K562 (cell line): ENCODE measurements at regions not wholly inside any gene's neighbourhood (a gene's known extent, or its start where the extent isn't known, plus 50 kb on each side); places are given as distances from the start of the nearest gene placed in this dataset.

ENCODE experiments used
- ARHGAP35 ChIP-seq: fragments of 450-650 bp; IDR thresholded peaks from 2 replicates; pipeline ENCODE4 v1.6.1; 2018; ENCODE audit not compliant: partially characterized antibody
- GTF2A2 ChIP-seq: IDR thresholded peaks from 2 replicates; pipeline ENCODE4 v1.6.1; 2016; ENCODE audit warnings: mild to moderate bottlenecking, missing genetic modification characterization, missing compliant biosample characterization
- PHB2 ChIP-seq: fragments of 450-650 bp; IDR thresholded peaks from 2 replicates; pipeline ENCODE4 v1.6.1; 2017; ENCODE audit warnings: low read depth
- PHF21A ChIP-seq: fragments of 450-650 bp; IDR thresholded peaks from 2 replicates; pipeline ENCODE4 v1.6.1; 2017; ENCODE audit warnings: low read depth, borderline replicate concordance
- POLR2A ChIP-seq: fragments of 450-650 bp; conservative IDR thresholded peaks from 2 replicates; pipeline ENCODE4 v1.6.1; 2016
- TCF7 ChIP-seq: sonication (generic); IDR thresholded peaks from 2 replicates; pipeline ENCODE4 v1.6.1; 2016; ENCODE audit warnings: antibody characterized with exemption, borderline replicate concordance
- TEAD1 ChIP-seq, 2 experiments: fragments of 450-650 bp in 1 of 2; sonication (generic) in 1 of 2; formaldehyde crosslinking; IDR thresholded peaks; 2 replicates each; pipeline versions ENCODE4 v1.4.0 to v1.8.0; 2020 to 2022; ENCODE audit warnings: mild to moderate bottlenecking in 2 of 2, missing genetic modification reagents in 1 of 2
- TOE1 ChIP-seq, 2 experiments: fragments of 450-650 bp in 1 of 2; sonication (generic) in 1 of 2; formaldehyde crosslinking in 1 of 2; IDR thresholded peaks; 2 replicates each; pipeline versions ENCODE4 v1.7.1 to v1.8.0; 2016 to 2022; ENCODE audit warnings: borderline replicate concordance in 2 of 2, mild to moderate bottlenecking in 2 of 2, antibody characterized with exemption in 1 of 2, inconsistent platforms in 1 of 2, low read depth in 1 of 2, missing genetic modification reagents in 1 of 2, moderate library complexity in 1 of 2
- ZNF239 ChIP-seq: fragments of 250-450 bp; sonication (Bioruptor Pico); IDR thresholded peaks from 2 replicates; pipeline ENCODE4 v1.4.0; 2020; ENCODE audit warnings: mild to moderate bottlenecking
- ZNF384 ChIP-seq: IDR thresholded peaks from 2 replicates; pipeline ENCODE4 v1.6.1; 2012; ENCODE audit warnings: low read depth, low read length, improper control_type of control experiment
- ZNF431 ChIP-seq: sonication (generic); formaldehyde crosslinking; IDR thresholded peaks from 2 replicates; pipeline ENCODE4 v1.8.0; 2022; ENCODE audit warnings: mild to moderate bottlenecking, missing genetic modification reagents
- TF ChIP-seq, protein P1 (sequence below): fragments of 250-450 bp; sonication (Bioruptor Pico); IDR thresholded peaks from 2 replicates; pipeline ENCODE4 v1.8.0; 2021; ENCODE audit warnings: mild to moderate bottlenecking, moderate library complexity
- TF ChIP-seq, protein P2 (sequence below): fragments of 250-450 bp; sonication (Bioruptor Pico); IDR thresholded peaks from 2 replicates; pipeline ENCODE4 v1.4.0; 2020
- TF ChIP-seq, protein P3 (sequence below): fragments of 150-350 bp; conservative IDR thresholded peaks from 2 replicates; pipeline ENCODE4 v1.6.1; 2014; ENCODE audit warnings: low read length
- TF ChIP-seq, protein P4 (sequence below): fragments of 250-450 bp; sonication (Bioruptor Pico); IDR thresholded peaks from 2 replicates; pipeline ENCODE4 v1.4.0; 2020; ENCODE audit warnings: mild to moderate bottlenecking, moderate library complexity

DNA sequence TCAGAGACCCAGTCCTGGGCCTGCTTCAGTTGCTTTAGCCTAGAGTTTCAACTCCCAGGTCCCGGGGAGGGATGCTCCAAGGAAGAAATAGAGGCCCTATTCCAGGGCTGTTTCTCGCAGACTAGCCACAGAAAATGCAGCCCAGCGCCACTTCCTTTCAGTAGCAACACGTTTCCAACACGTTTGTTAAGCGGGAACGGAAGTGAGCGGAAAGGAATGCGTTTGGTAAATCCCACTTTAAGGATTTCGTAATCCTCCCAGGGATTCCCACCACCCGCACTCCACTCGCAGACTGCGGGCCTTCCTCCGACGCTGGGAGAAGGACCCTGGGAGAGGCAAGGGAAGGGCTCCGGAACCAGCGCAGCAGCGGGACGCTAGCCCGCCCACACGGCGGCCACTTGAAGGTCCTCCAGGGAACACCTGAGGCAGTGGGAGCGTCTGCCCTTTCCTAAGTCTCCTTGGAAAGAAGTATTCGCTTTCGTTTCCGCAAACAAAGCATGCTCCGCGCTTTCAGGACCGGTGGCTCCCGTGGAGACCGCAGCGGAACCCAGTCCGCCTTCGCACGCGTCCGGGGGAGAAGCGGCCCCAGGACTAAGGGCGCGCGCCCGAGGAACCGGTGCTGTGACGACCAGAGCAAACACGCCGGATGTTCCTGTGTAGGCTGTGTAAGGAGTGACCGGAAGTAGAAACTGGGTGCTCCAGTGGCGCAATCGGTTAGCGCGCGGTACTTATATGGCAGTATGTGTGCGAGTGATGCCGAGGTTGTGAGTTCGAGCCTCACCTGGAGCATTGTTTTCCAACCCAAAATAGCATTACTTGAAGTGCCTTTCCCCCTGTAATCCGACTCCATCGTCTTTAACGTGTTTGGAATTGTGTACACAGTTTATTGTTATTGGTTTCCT is 227.6 kb upstream of the PRSS16 start (continued):
- TF ChIP-seq, protein P1, sequence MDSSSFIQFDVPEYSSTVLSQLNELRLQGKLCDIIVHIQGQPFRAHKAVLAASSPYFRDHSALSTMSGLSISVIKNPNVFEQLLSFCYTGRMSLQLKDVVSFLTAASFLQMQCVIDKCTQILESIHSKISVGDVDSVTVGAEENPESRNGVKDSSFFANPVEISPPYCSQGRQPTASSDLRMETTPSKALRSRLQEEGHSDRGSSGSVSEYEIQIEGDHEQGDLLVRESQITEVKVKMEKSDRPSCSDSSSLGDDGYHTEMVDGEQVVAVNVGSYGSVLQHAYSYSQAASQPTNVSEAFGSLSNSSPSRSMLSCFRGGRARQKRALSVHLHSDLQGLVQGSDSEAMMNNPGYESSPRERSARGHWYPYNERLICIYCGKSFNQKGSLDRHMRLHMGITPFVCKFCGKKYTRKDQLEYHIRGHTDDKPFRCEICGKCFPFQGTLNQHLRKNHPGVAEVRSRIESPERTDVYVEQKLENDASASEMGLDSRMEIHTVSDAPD (CRISPR knock-in tag): no peak
- TF ChIP-seq, protein P2, sequence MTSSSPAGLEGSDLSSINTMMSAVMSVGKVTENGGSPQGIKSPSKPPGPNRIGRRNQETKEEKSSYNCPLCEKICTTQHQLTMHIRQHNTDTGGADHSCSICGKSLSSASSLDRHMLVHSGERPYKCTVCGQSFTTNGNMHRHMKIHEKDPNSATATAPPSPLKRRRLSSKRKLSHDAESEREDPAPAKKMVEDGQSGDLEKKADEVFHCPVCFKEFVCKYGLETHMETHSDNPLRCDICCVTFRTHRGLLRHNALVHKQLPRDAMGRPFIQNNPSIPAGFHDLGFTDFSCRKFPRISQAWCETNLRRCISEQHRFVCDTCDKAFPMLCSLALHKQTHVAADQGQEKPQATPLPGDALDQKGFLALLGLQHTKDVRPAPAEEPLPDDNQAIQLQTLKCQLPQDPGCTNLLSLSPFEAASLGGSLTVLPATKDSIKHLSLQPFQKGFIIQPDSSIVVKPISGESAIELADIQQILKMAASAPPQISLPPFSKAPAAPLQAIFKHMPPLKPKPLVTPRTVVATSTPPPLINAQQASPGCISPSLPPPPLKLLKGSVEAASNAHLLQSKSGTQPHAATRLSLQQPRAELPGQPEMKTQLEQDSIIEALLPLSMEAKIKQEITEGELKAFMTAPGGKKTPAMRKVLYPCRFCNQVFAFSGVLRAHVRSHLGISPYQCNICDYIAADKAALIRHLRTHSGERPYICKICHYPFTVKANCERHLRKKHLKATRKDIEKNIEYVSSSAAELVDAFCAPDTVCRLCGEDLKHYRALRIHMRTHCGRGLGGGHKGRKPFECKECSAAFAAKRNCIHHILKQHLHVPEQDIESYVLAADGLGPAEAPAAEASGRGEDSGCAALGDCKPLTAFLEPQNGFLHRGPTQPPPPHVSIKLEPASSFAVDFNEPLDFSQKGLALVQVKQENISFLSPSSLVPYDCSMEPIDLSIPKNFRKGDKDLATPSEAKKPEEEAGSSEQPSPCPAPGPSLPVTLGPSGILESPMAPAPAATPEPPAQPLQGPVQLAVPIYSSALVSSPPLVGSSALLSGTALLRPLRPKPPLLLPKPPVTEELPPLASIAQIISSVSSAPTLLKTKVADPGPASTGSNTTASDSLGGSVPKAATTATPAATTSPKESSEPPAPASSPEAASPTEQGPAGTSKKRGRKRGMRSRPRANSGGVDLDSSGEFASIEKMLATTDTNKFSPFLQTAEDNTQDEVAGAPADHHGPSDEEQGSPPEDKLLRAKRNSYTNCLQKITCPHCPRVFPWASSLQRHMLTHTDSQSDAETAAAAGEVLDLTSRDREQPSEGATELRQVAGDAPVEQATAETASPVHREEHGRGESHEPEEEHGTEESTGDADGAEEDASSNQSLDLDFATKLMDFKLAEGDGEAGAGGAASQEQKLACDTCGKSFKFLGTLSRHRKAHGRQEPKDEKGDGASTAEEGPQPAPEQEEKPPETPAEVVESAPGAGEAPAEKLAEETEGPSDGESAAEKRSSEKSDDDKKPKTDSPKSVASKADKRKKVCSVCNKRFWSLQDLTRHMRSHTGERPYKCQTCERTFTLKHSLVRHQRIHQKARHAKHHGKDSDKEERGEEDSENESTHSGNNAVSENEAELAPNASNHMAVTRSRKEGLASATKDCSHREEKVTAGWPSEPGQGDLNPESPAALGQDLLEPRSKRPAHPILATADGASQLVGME: no peak
- peak; percentile 67 for TF ChIP-seq TCF7
- TF ChIP-seq PHF21A: peak; percentile 63; the same call in 1 of the 2 replicates
- TF ChIP-seq TOE1 (IDR thresholded peaks at IDR 0.05; ENCODE audit: borderline replicate concordance): peak; percentile 73
- 0 out of 2 replicates have a peak, but pooled peaks have one; percentile 53 for TF ChIP-seq TOE1 (CRISPR knock-in tag; IDR thresholded peaks at IDR 0.05; ENCODE audit: borderline replicate concordance, low read depth)
- no peak for TF ChIP-seq ARHGAP35
- TF ChIP-seq, protein P3, sequence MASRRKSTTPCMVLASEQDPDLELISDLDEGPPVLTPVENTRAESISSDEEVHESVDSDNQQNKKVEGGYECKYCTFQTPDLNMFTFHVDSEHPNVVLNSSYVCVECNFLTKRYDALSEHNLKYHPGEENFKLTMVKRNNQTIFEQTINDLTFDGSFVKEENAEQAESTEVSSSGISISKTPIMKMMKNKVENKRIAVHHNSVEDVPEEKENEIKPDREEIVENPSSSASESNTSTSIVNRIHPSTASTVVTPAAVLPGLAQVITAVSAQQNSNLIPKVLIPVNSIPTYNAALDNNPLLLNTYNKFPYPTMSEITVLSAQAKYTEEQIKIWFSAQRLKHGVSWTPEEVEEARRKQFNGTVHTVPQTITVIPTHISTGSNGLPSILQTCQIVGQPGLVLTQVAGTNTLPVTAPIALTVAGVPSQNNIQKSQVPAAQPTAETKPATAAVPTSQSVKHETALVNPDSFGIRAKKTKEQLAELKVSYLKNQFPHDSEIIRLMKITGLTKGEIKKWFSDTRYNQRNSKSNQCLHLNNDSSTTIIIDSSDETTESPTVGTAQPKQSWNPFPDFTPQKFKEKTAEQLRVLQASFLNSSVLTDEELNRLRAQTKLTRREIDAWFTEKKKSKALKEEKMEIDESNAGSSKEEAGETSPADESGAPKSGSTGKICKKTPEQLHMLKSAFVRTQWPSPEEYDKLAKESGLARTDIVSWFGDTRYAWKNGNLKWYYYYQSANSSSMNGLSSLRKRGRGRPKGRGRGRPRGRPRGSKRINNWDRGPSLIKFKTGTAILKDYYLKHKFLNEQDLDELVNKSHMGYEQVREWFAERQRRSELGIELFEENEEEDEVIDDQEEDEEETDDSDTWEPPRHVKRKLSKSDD: no peak
- TF ChIP-seq ZNF239 (CRISPR knock-in tag): no peak; the same call in none of the 2 replicates
- no peak; the same call in 1 of the 2 replicates for TF ChIP-seq GTF2A2 (tag)
- TF ChIP-seq ZNF431 (CRISPR knock-in tag): peak; percentile 70; the same call in 1 of the 2 replicates
- TF ChIP-seq ZNF384: no peak
- TF ChIP-seq PHB2: no peak
- peak in 1 of 2 experiments; percentile 66; a peak in 2 of 4 replicates for TF ChIP-seq TEAD1 (CRISPR knock-in tag; IDR thresholded peaks at IDR 0.05)
- TF ChIP-seq, protein P4, sequence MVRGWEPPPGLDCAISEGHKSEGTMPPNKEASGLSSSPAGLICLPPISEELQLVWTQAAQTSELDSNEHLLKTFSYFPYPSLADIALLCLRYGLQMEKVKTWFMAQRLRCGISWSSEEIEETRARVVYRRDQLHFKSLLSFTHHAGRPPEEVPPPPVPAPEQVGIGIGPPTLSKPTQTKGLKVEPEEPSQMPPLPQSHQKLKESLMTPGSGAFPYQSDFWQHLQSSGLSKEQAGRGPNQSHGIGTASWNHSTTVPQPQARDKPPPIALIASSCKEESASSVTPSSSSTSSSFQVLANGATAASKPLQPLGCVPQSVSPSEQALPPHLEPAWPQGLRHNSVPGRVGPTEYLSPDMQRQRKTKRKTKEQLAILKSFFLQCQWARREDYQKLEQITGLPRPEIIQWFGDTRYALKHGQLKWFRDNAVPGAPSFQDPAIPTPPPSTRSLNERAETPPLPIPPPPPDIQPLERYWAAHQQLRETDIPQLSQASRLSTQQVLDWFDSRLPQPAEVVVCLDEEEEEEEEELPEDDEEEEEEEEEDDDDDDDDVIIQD (CRISPR knock-in tag): no peak
- peak; percentile 99 for TF ChIP-seq POLR2A
